NCI-H2081 treated with DMSO at 0.1 percent for 48 hours (cell line): ENCODE measurements at regions not wholly inside any gene's neighbourhood (a gene's known extent, or its start where the extent isn't known, plus 50 kb on each side); places are given as distances from the start of the nearest gene placed in this dataset.
"Not testable (repeated sequence)": the region's sequence is repeated elsewhere in the genome, so short reads cannot be mapped to it uniquely, and the experiment has no call there.

Experiments
- DNase-seq: peaks from one replicate; lab custom pipeline; 2025; lab: John Stamatoyannopoulos, UW

DNA sequence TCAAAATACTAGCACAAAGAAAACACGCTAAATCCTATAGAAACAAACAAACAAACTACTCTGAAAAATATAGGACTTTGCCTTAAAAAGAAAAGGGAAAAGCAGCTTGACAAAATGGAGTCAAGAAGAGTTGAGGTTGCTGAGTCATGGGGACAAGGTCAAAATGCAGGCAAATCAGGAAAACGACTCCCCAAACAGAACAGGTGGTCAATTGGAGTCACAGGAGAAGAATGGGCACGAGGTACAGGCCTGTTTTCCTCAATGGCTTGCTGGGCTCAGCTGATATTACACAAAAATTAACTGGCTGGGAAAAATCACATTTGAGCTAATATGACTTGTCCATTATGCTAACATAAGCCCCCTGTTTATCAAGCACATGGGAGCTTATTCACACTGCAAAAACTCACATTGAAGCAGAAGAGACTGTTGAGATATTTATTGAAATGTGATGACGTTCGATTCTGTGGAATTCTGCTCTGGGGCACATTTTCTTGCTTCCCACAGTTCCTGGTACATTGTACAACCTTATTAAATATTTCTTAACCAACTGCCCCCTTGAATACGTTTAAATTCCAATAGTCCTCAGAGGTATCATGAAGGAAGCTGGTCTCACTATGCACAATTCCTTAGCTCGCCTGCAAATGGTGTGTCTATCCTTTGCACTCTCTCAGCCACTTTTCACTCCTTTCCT lies 1622.1 kb downstream of the STIM2 start:
- DNase-seq = no peak

DNA sequence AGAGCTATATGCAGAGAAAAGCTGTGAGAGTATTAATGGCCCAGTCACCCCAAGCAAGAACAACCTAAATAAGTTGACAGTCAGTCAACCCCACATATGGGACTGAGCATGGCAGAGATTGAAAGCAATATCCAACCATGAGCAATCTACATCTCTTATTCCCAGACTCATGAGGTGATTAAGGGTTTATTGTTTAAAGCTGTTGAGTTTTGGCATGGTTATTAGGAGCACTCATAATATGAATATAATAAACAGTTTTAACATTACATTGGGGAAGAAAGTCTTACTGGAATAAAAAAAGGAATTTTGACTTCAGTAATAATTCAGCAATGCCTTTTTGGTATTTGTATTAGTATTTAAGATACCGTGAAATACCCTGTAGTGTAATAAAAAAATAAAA lies 1627.4 kb downstream of the STIM2 start:
- no peak for DNase-seq

DNA sequence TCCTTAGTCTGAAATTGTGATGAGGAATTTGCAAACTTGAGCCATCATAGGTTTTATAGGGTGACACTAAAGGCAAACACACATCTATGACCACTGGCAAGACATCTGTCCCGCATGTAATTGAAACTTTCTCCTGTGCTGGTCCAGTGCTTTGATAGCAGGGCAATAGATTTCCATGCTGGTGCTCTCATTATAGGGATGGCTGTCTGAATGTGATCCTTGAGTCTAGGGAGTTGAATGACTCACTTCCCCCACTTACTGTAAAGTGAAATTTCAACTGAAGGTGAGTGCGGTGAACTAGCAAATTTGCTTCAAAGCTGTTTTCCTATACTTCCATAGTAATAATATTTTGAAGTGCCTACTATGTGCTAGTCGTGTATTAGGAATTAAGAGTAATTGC lies 1630.0 kb downstream of the STIM2 start:
- DNase-seq = no peak

DNA sequence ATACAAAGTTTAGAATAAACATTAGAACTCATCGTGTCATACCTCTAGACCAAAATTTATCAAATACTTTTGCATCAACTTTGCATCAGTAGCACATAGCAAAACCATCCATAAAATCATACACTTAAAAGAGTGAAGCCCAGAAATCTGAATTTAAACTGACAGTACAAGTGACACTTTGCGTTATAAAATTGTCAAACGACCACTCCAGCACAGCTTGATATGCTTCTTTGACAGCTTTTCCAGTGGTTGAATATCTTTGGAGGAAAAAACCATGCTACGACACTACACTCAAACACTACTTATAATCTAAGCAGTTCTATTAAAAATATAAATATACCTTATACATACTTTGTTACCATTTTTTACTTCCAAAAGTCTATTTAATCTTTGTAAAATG lies 1644.4 kb downstream of the STIM2 start:
- no peak for DNase-seq

DNA sequence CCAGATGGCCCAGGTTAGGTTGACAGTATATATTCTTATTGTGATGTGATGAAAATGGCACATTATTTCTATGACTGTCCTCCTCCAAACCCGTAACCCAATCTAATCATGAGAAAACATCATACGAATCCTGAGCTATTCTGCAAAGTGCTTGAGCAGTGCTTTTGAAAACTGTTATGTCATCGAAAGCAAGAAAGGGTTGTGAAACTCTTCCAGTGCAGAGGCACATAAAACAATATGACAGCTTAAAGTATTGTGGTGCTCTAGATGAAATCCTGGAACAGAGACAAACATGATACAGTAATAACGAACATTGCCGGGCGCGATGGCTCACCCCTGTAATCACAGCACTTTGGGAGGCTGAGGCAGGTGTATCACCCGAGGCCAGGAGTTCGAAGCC lies 1648.0 kb downstream of the STIM2 start:
- DNase-seq = no peak

DNA sequence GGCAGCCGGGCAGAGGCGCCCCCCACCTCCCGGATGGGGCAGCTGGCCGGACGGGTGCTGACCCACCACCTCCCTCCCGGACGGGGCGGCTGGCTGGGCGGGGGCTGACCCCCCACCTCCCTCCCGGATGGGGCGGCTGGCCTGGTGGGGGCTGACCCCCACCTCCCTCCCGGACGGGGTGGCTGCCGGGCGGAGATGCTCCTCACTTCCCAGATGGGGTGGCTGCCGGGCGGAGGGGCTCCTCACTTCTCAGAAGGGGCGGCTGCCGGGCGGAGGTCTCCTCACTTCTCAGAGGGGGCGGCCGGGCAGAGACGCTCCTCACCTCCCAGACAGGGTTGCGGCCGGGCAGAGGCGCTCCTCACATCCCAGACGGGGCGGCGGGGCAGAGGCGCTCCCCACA lies 1654.1 kb downstream of the STIM2 start:
- DNase-seq = not testable (repeated sequence)

DNA sequence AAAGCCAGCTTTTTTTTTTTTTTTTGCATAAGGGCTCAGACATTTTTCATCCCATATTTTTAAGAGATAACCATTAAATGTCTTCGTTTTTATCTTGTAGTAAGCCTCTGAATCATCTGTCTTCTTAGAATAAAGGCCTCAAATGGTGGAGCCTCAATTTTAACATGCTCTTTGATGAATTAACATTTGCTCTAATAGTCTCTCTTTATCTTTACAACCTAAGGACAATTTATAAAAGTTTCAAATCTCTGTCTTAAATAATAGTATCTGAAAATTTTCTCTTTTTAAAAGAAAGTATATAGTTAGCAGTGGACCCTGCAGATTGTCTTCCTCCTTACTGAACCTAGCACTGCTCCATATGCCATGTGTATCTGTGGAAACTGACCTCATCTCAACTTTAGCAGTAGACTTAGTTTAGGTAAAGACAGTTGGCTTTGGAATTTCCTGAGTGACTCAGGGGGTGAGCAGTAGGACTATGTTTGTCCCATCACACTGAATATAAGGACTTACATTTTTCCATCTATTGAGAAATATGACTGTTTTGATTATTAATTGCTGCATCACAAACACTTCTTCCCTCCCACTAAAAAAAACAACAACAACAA lies 1658.0 kb downstream of the STIM2 start:
- no peak for DNase-seq

DNA sequence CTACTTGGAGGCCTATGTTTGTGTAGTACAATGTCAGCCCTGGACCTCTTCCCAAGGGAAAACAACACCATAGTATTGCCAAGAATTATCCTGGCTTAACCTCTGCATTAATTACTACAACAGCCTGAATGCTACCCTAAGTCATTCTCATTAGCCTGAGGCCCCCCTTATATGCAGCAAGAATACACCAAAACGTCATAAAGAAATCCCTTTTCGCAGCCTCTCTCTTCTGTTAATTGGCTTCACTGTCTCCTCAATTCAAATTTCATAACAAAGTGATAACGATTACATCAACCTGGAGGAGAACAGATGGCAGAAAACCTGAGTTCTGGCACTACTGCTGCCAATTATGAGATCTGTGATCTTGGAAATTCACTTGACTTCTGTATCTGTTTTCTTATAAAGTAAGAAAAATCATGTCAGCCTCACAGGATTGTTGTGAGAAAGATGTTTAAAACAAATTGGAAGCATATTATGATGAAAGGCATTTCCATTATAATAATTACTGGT lies 1663.1 kb downstream of the STIM2 start:
- DNase-seq = no peak

DNA sequence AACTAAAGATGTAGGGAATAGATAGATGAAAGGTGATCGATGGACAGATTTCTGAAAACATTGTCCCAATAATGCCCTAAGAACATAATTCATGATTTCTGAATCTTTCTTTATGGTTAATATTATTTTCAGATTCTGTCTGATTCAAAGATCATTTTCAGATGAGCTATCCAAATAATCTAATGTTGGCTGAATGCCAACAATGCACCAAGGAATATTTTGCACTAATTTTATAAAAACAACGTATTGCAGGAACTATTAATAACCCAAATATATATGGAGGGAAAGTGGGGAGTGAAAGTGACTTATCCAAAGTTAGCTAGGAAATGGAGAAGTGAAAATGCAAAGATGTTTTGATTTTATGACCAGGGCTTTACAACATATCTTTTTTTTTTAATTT lies 1675.5 kb downstream of the STIM2 start:
- DNase-seq = no peak

DNA sequence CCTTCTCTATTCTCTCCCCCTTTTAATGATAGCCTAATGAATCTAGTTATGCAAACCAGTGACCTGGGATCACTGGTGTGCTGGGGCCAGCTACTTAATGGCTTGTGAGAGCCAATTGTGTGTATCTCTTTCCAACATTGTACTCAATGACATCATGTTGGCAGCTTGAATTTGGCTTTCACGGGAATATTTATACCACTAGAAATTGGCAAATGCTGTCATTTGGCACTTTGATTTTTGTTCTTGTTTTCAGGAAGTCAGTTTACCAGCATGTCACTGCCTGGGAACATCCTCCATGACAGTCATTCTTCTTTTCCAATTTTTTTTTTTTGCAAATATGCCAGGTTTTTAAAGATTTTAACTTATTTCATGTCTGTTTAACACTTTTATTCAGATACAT lies 1685.3 kb downstream of the STIM2 start:
- DNase-seq = no peak

DNA sequence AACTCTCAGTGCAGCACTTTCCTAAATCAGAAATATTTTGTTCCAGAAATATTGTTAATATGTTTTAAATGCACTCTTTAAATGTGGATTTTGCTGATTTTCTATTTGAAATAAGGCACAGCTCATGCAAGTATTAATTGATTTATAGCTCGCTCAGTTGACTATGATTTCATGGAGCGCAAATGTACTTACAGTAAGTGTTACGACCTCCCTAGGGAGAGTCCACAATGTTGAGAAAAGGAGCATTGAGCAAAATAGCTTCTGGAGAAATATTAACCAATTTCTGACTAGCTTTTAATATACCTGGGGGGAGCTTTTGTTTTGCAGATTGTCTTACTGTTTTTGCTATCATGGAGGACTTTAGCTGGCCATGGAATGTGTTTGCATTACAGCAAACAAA lies 1687.5 kb downstream of the STIM2 start:
- no peak for DNase-seq

DNA sequence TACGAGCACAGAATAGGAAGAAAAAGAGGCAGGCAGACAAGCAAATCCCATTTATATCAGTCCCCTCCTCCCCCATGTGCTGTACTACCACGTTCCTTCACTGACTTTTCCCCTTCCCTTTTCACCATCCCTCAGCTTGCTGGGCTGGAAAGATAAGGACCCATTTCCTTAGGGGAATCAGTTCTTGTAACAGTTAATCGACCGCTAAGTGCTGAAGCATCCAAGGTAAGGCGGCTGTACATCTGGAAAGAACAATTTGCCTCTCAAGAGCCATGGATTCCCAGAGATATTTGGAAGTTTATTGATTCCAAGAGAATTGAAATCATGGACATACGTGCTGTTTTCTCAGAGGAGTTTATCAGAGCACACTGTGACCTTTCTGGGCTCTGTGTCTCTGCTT lies 1688.0 kb downstream of the STIM2 start:
- no peak for DNase-seq

DNA sequence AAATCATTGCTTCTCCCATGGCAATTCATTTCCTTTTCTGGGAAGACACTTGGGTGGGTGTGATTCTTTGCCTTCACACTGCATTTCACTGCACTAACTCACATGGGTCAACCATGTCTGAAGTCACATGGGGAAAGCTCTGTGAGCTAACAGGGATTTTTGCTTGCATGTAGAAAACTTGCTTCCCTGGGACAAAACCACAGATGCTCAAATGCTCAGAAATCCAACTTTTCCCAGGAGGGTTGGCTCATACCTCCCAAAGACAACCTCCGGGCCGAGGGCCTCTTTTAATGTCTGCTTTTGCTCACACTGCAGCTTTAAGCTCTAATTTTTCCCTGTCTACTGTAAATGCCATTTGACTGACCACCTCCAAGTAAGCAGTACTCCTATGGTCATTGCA lies 1695.2 kb downstream of the STIM2 start:
- DNase-seq = no peak

DNA sequence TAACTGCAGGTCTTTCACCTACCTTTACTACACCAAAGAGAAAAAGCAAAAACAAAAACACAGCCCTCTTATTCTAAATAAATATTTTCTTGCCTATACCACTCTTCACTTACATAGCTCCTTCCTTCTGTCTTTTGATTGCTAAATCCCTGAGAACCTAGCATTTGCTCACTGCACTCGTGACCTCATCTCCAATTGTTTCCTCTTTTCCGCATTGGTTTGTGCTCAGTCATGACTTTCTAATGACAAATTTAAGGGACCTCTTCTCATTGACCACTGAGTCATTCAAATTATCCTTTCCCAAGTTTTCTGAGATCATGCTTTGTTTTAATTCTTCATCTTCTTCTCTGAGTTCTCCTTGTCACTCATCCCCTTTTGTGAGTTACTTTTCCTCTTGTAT lies 1697.1 kb downstream of the STIM2 start:
- DNase-seq = no peak

DNA sequence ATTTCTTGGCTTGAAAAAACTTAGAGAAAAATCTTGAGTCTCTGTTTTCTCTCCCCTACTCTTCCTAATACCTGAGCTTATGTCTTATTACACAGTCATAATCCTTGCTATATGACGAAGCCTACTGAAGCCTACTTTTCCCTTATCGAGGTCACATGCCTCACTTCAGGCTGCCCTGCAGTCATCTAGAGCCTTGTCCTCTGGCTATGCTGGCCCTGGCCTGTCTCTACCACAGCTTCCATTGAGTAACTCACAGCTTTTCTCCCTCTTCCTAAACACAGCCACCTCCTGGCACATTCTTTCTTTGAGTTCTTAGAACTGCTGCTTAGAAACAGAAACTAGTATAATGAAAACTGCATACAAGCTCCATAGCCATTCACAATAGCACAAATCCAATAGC lies 1698.3 kb downstream of the STIM2 start:
- DNase-seq = no peak

DNA sequence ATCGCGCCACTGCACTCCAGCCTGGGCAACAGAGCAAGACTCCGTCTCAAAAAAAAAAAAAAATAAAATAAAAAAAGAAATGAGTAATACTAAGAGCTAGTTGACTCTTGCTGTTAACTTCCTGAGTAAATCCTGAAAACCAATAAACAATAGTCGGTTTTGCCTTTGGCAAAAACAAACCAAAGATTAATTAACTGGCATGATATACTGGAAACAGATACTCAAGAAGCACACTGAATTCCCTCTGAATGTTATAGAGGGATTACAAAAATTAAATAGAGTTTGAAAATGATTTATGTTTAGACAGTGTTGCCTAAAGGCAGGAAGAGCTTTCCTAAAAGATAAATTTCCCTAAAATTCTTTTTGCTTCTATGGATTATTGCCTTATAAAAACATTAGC lies 1702.3 kb downstream of the STIM2 start:
- DNase-seq = no peak

DNA sequence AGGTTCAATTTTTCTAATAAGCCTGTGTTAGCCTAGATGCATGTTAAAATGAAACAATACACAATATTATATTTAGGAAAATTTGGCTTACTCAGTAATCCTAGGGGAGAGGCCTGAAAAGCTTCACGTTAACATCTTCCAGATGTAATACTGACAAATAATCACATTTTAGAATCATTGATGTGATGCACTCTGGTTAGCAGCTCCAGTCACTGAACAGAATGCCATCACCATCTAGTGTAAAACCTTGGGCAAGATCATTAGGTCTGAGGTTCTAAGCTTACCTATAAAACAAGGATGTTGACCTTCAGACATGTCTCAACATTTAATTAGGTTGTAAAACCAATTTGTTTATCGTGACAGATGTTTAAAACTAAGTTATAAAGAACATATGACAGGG lies 1704.8 kb downstream of the STIM2 start:
- no peak for DNase-seq

DNA sequence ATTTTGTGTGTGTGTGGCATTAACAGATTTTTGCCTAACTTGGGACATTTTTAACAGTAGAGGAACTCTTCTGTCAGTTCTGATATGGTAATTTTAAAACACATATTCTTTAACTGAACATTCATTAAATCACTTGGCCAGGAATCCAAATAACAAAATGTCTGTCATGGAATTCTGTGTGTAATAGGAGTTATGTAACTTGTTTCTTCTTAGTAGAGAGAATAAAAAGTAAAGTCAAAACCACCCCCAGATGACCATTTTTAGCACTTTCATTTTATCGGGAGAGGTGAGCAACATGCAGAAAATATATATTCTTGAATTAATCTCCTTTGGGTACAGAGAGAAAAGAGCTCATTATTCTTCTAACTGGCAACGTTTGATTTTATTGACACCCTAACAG lies 1740.3 kb downstream of the STIM2 start:
- no peak for DNase-seq

DNA sequence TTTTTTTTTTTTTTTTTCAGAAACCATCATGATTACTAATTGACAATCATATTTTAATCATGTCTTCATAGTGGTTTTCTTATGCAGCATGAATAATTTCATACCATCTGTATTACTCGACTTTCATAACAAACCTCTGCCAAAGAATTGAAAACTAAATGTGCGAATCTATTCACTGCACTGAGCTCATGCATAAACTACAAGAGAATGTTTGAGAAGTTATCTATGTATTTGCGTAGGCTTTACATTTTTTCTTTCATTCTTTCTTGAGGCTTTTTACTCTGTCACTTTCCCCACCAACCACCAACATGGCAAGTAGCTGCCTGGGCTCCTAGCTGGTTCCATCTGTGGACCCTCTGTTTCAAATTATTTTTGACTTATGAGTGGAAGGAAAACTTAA lies 1761.0 kb downstream of the STIM2 start:
- DNase-seq = no peak

DNA sequence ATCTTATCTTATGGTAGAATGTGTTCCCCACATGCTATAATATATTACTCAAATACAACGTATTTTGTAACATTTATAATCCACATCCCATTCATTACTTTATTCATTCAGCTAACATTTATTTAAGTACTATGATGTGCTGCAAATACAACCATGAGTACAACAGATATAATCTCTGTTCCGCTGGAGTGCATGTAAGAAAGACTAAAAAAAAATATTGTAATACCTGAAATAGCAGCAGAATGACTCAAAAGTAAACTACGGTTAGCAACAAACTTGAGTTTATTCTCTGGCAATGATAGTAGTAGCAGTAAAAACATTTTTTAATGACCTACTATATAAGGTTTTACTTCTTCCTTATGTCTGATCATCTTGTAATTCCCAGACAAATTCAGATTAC lies 1776.3 kb downstream of the STIM2 start:
- DNase-seq = no peak

DNA sequence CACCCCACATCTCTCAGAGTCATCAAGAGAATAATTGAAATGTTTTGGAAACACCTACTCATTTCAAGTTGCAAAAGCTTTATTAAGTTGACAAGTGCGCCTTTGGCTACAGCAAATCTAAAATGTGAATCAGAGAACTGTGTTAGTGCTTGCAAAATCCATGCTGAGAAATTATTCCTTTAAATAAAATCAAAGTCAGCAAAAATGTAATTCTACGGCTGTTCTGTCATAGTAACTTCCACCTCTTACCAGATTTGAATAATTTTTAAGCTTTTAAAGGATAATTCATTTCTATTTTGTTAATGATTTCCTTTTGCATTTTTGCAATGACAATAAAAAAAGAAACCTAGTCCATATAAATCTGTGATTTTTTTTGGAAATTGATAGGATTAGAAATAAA lies 1779.1 kb downstream of the STIM2 start:
- no peak for DNase-seq

DNA sequence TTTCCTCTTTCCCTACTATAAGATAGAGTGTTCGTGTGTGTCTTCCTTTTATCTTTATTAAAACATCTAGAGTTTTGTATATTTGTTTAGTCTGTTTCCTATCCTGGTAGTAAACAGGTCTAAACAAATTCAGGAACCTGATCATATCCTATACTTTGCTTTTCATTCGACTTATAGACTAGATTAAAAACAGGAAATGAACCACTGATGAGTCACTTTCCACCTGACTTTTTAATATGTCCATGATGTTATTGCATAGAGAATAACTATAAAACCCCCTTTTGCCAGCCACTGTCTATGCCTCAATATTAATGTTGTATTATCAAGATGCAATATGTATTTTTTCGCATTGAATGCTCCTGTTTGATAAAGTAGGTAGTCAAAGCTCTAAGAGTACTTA lies 1794.0 kb downstream of the STIM2 start:
- no peak for DNase-seq

DNA sequence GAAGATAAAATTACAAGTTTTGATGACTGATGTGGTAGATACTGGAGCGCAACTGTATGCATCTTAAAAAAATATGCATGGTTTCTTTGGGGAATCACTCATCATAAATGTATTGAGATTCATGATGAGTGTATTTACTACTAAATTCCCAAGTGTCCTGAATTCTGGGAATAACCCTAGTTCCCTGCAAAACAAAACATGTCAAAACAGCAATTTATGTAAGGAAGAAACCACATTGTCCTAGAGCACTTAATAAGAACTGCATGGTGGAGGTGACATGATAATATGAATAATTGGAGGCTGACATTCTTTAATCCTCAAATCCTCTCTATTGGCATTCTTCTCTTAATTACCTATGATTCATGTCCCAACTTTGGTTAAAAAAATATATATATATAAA lies 1804.7 kb downstream of the STIM2 start:
- DNase-seq = no peak

DNA sequence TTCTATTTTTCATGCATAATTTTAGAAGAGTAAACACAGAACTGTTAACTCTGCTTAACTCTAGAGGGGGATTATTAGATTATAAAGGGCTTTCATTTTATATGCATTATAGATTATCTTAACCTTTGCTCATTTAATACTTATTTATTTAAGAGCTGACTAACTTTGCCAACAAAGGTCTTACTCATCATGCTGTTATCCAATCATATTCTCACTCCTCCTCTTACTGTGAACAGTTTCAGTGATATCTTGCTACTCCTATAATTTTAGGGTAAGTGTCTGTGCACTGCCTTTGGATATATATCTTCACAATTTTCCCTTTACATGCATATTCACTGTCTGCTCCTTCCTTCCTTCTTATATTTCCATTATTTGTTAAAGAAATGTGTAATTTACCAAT lies 1814.9 kb downstream of the STIM2 start:
- no peak for DNase-seq
